Thyroid gland (tissue), 4 donors: ENCODE measurements at regions not wholly inside any gene's neighbourhood (a gene's known extent, or its start where the extent isn't known, plus 50 kb on each side); places are given as distances from the start of the nearest gene placed in this dataset.

Source experiments
- DNase-seq, 2 donors: peaks; one replicate each; pipeline ENCODE4 v3.0.0-alpha.2; 2019
- H3K27ac ChIP-seq, 3 donors: fragments of 200-600 bp; sonication (generic); 1 replicate in 2 of 3; 2 replicates in 1 of 3; pipeline ENCODE4 v1.5.1; 2016 to 2019; ENCODE audit warnings: mild to moderate bottlenecking in 1 of 3, moderate library complexity in 1 of 3
- H3K27me3 ChIP-seq: fragments of 200-600 bp; sonication (generic); one replicate; pipeline ENCODE4 v1.5.1; 2019
- H3K36me3 ChIP-seq, 2 donors: fragments of 200-600 bp; sonication (generic); one replicate each; pipeline ENCODE4 v1.5.1; 2016 to 2019
- H3K4me1 ChIP-seq, 2 donors: fragments of 200-600 bp; sonication (generic); one replicate each; pipeline ENCODE4 v1.5.1; 2017 to 2019
- H3K4me3 ChIP-seq, 3 donors: fragments of 200-600 bp; sonication (generic); replicated peaks in 1 of 3; 1 replicate in 2 of 3; 2 replicates in 1 of 3; pipeline ENCODE4 v1.5.1; 2016; ENCODE audit warnings: mild to moderate bottlenecking in 1 of 3
- H3K9me3 ChIP-seq: fragments of 200-600 bp; sonication (generic); one replicate; pipeline ENCODE4 v1.5.1; 2017
- CTCF ChIP-seq, 6 experiments: fragments of 200-600 bp in 3 of 6; fragments of 450-650 bp in 3 of 6; sonication (generic) in 3 of 6; IDR thresholded peaks; one replicate each; pipeline ENCODE4 v1.5.1; 2016 to 2019; ENCODE audit warnings: antibody characterized with exemption in 6 of 6, mild to moderate bottlenecking in 2 of 6, inconsistent platforms in 1 of 6, moderate library complexity in 1 of 6
- POLR2A ChIP-seq, 2 donors: fragments of 450-650 bp; IDR thresholded peaks; one replicate each; pipeline ENCODE4 v1.6.1; 2017; ENCODE audit warnings: antibody characterized with exemption in 2 of 2, mild to moderate bottlenecking in 2 of 2, moderate library complexity in 1 of 2
- WGBS, 2 donors: methylation state at CpG; one replicate each; pipeline ENCODE4 v1.1.5; 2017; 5-methylcytosine and 5-hydroxymethylcytosine counted together
- intact Hi-C: fragments of 100-400 bp; cut with DNase I; formaldehyde crosslinking; loops from one replicate; pipeline ENCODE4 v1.15.1; 2023

- DNase-seq = no peak
- no peaks in the 10 kb centered on the region for H3K4me1 ChIP-seq
- WGBS, 2 donors = 82 to 89% methylated on average over 1 of the region's 1 CpG
- intact Hi-C loops = no loop called here
- TF ChIP-seq CTCF (IDR thresholded peaks at IDR 0.05) = no peak
- TF ChIP-seq POLR2A (IDR thresholded peaks at IDR 0.05) = no peak
- no peak overlapping the region for H3K27ac ChIP-seq
- H3K36me3 ChIP-seq = no peaks in the 10 kb centered on the region
- no peak overlapping the region for H3K4me3 ChIP-seq
- no peaks in the 10 kb centered on the region for H3K9me3 ChIP-seq
- H3K27me3 ChIP-seq = no peaks in the 10 kb centered on the region
These were observed 1260.9 kb upstream of the SORCS1 start for GRCh38 chr10:108425283-108425964.

- Histone ChIP-seq H3K4me3 (no peak overlapping the region), H3K4me1 (no peaks in the 10 kb centered on the region), H3K27ac (no peak overlapping the region), H3K9me3 (no peaks in the 10 kb centered on the region), H3K27me3 (no peaks in the 10 kb centered on the region), H3K36me3 (no peaks in the 10 kb centered on the region)
- intact Hi-C loops = no loop called here
- no peak for DNase-seq
- TF ChIP-seq CTCF (IDR thresholded peaks at IDR 0.05) (no peak), POLR2A (IDR thresholded peaks at IDR 0.05) (no peak)
- 79 to 83% methylated on average over 1 of the region's 1 CpG for WGBS, 2 donors
These were observed 1260.2 kb upstream of the SORCS1 start for GRCh38 chr10:108424656-108425055.

GRCh38 chr10:108422286-108422685 is 1257.8 kb upstream of the SORCS1 start:
- Histone ChIP-seq H3K36me3 (no peaks in the 10 kb centered on the region), H3K9me3 (no peaks in the 10 kb centered on the region), H3K27ac (no peak overlapping the region), H3K4me3 (no peak overlapping the region), H3K27me3 (no peaks in the 10 kb centered on the region), H3K4me1 (no peaks in the 10 kb centered on the region)
- WGBS, 2 donors = 81 to 89% methylated on average over 2 of the region's 2 CpGs
- DNase-seq = no peak
- intact Hi-C loops = no loop called here
- TF ChIP-seq POLR2A (IDR thresholded peaks at IDR 0.05) (no peak), CTCF (IDR thresholded peaks at IDR 0.05) (no peak)

- intact Hi-C loops = no loop called here
- no peaks in the 10 kb centered on the region for H3K36me3 ChIP-seq
- DNase-seq = no peak
- no peaks in the 10 kb centered on the region for H3K9me3 ChIP-seq
- no peak for TF ChIP-seq CTCF (IDR thresholded peaks at IDR 0.05)
- no peak overlapping the region for H3K4me3 ChIP-seq
- 65 to 72% methylated on average over 2 of the region's 2 CpGs for WGBS, 2 donors
- H3K4me1 ChIP-seq = no peaks in the 10 kb centered on the region
- no peaks in the 10 kb centered on the region for H3K27me3 ChIP-seq
- no peak overlapping the region for H3K27ac ChIP-seq
These were observed 1256.8 kb upstream of the SORCS1 start for GRCh38 chr10:108421266-108421665.

GRCh38 chr10:108413954-108414353 is 1249.4 kb upstream of the SORCS1 start:
- no peak for DNase-seq
- H3K4me3 ChIP-seq = no peak overlapping the region
- WGBS, 2 donors = 74 to 75% methylated on average over 4 of the region's 4 CpGs
- no peak overlapping the region for H3K27ac ChIP-seq
- intact Hi-C loops = no loop called here
- H3K36me3 ChIP-seq = no peaks in the 10 kb centered on the region
- no peaks in the 10 kb centered on the region for H3K9me3 ChIP-seq
- TF ChIP-seq CTCF (IDR thresholded peaks at IDR 0.05) (no peak), POLR2A (IDR thresholded peaks at IDR 0.05) (no peak)
- H3K4me1 ChIP-seq = no peaks in the 10 kb centered on the region
- no peaks in the 10 kb centered on the region for H3K27me3 ChIP-seq
